Panc1 (cell line): ENCODE measurements at regions not wholly inside any gene's neighbourhood (a gene's known extent, or its start where the extent isn't known, plus 50 kb on each side); places are given as distances from the start of the nearest gene placed in this dataset.

Experiments
- ATAC-seq: fragments of 200-7000 bp; cut with Tn5 transposase; 2 replicates; pipeline ENCODE4 v1.9.1; 2020; ENCODE audit warnings: mild to moderate bottlenecking, moderate library complexity
- BruUV-seq: library from RNA; stranded (reverse); fragments of 400-500 nt; replicated peaks from 2 replicates; lab custom pipeline; 2021; lab: Mats Ljungman, UMichigan
- CTCF ChIA-PET: fragments of 300-600 bp; sonication (Branson Sonifier 250); formaldehyde crosslinking; loops from one replicate; lab custom pipeline; 2022; ENCODE audit warnings: antibody characterized with exemption; lab: Charles Lee
- POLR2A ChIA-PET: fragments of 300-600 bp; sonication (Branson Sonifier 250); formaldehyde crosslinking; loops from one replicate; lab custom pipeline; 2022; ENCODE audit warnings: antibody characterized with exemption; lab: Charles Lee
- DNase-seq: peaks from one replicate; pipeline ENCODE4 v3.0.0-alpha.2; 2010; ENCODE audit warnings: low read depth, low spot score
- H3K27ac ChIP-seq: 2 replicates; pipeline ENCODE4 v1.5.1; 2011; ENCODE audit warnings: mild to moderate bottlenecking, low read length, inconsistent platforms
- H3K27me3 ChIP-seq: fragments of 200-500 bp; sonication (Bioruptor generic); 2 replicates; pipeline ENCODE4 v1.6.0; 2014; ENCODE audit warnings: low read length, inconsistent platforms; ENCODE audit not compliant: control insufficient read depth, insufficient read depth
- H3K36me3 ChIP-seq: fragments of 200-500 bp; sonication (Bioruptor generic); 2 replicates; pipeline ENCODE4 v1.5.1; 2014; ENCODE audit warnings: inconsistent platforms, mild to moderate bottlenecking, low read length, moderate library complexity; ENCODE audit not compliant: control insufficient read depth, insufficient read depth
- H3K4me1 ChIP-seq: 2 replicates; pipeline ENCODE4 v1.5.1; 2011; ENCODE audit warnings: inconsistent platforms, mild to moderate bottlenecking, low read length, moderate library complexity; ENCODE audit not compliant: control insufficient read depth, insufficient read depth
- H3K4me3 ChIP-seq, 2 experiments: 2 replicates each; pipeline ENCODE4 v1.5.1; 2011 to 2012; ENCODE audit warnings: low read depth in 2 of 2, low read length in 2 of 2, mild to moderate bottlenecking in 2 of 2, inconsistent platforms in 1 of 2, moderate library complexity in 1 of 2
- H3K9me3 ChIP-seq: fragments of 200-500 bp; sonication (Bioruptor generic); 2 replicates; pipeline ENCODE4 v1.5.1; 2014; ENCODE audit warnings: low read depth, mild to moderate bottlenecking, inconsistent platforms, low read length, moderate library complexity; ENCODE audit not compliant: control insufficient read depth, insufficient read depth
- POLR2AphosphoS5 ChIP-seq: IDR thresholded peaks from 2 replicates; pipeline ENCODE4 v1.6.1; 2012; ENCODE audit warnings: mild to moderate bottlenecking, low read depth, low read length, moderate library complexity
- SIN3A ChIP-seq: IDR thresholded peaks from 2 replicates; pipeline ENCODE4 v1.6.1; 2012; ENCODE audit warnings: low read depth, mild to moderate bottlenecking, low read length, moderate library complexity, borderline replicate concordance; ENCODE audit not compliant: insufficient read depth
- TCF7L2 ChIP-seq: IDR thresholded peaks from 2 replicates; pipeline ENCODE4 v1.6.1; 2011; ENCODE audit warnings: mild to moderate bottlenecking, low read depth, low read length, inconsistent platforms
- in situ Hi-C: cut with HindIII; loops from 2 replicates; pipeline ENCODE4 v1.10.0; 2016; ENCODE audit warnings: low sequenced_read_pairs, low pct_unique_long_range_greater_than_20kb
- intact Hi-C: fragments of 100-400 bp; cut with micrococcal nuclease; formaldehyde crosslinking; loops from one replicate; pipeline ENCODE4 v1.10.0; 2022; ENCODE audit not compliant: unreplicated experiment
- TF ChIP-seq, protein P1 (sequence below), 2 experiments: IDR thresholded peaks; 2 replicates each; pipeline ENCODE4 v1.6.1; 2011 to 2012; ENCODE audit warnings: low read depth in 2 of 2, control low read depth in 1 of 2, low read length in 1 of 2, mild to moderate bottlenecking in 1 of 2, moderate library complexity in 1 of 2; ENCODE audit not compliant: insufficient read depth in 1 of 2
- TF ChIP-seq, protein P2 (sequence below): fragments of 450-650 bp; IDR thresholded peaks from 2 replicates; pipeline ENCODE4 v1.5.1; 2017; ENCODE audit warnings: mild to moderate bottlenecking

DNA sequence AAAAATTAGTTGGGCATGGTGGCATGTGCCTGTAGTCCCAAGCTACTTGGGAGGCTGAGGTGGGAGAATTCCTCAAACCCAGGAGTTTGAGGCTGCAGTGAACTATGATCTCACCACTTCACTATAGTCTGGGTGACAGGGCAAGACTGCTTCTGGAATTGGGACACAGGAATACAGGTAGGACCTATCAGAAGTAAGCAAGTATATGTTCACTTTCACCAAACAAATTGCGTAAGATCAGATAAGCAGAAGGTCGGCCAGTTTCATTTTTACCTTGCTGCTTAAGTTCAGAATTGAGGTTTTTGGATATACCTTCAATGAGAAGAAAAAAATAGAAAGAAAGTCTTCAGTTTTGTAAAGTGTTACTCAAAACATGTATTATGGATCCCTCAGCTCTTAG lies 171.7 kb downstream of the MAT2B start:
- Histone ChIP-seq H3K27me3 (no peaks in the 10 kb centered on the region), H3K36me3 (no peaks in the 10 kb centered on the region), H3K9me3 (no peaks in the 10 kb centered on the region), H3K4me3 (no peak overlapping the region), H3K27ac (no peak overlapping the region), H3K4me1 (no peaks in the 10 kb centered on the region)
- intact Hi-C loops (no loop called here), in situ Hi-C loops (no loop called here)
- no TSS peak for BruUV-seq
- ATAC-seq (no peak), DNase-seq (no peak)
- POLR2A ChIA-PET: no interaction called here
- TF ChIP-seq SIN3A: no peak
- no peak for TF ChIP-seq TCF7L2
- TF ChIP-seq, protein P1, sequence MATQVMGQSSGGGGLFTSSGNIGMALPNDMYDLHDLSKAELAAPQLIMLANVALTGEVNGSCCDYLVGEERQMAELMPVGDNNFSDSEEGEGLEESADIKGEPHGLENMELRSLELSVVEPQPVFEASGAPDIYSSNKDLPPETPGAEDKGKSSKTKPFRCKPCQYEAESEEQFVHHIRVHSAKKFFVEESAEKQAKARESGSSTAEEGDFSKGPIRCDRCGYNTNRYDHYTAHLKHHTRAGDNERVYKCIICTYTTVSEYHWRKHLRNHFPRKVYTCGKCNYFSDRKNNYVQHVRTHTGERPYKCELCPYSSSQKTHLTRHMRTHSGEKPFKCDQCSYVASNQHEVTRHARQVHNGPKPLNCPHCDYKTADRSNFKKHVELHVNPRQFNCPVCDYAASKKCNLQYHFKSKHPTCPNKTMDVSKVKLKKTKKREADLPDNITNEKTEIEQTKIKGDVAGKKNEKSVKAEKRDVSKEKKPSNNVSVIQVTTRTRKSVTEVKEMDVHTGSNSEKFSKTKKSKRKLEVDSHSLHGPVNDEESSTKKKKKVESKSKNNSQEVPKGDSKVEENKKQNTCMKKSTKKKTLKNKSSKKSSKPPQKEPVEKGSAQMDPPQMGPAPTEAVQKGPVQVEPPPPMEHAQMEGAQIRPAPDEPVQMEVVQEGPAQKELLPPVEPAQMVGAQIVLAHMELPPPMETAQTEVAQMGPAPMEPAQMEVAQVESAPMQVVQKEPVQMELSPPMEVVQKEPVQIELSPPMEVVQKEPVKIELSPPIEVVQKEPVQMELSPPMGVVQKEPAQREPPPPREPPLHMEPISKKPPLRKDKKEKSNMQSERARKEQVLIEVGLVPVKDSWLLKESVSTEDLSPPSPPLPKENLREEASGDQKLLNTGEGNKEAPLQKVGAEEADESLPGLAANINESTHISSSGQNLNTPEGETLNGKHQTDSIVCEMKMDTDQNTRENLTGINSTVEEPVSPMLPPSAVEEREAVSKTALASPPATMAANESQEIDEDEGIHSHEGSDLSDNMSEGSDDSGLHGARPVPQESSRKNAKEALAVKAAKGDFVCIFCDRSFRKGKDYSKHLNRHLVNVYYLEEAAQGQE (IDR thresholded peaks at IDR 0.05; ENCODE audit: insufficient read depth in 1 of 2, low read depth in 2 of 2, low read length in 1 of 2): no peak
- TF ChIP-seq, protein P2, sequence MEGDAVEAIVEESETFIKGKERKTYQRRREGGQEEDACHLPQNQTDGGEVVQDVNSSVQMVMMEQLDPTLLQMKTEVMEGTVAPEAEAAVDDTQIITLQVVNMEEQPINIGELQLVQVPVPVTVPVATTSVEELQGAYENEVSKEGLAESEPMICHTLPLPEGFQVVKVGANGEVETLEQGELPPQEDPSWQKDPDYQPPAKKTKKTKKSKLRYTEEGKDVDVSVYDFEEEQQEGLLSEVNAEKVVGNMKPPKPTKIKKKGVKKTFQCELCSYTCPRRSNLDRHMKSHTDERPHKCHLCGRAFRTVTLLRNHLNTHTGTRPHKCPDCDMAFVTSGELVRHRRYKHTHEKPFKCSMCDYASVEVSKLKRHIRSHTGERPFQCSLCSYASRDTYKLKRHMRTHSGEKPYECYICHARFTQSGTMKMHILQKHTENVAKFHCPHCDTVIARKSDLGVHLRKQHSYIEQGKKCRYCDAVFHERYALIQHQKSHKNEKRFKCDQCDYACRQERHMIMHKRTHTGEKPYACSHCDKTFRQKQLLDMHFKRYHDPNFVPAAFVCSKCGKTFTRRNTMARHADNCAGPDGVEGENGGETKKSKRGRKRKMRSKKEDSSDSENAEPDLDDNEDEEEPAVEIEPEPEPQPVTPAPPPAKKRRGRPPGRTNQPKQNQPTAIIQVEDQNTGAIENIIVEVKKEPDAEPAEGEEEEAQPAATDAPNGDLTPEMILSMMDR: no peak
- TF ChIP-seq POLR2AphosphoS5: no peak
- CTCF ChIA-PET: no interaction called here

DNA sequence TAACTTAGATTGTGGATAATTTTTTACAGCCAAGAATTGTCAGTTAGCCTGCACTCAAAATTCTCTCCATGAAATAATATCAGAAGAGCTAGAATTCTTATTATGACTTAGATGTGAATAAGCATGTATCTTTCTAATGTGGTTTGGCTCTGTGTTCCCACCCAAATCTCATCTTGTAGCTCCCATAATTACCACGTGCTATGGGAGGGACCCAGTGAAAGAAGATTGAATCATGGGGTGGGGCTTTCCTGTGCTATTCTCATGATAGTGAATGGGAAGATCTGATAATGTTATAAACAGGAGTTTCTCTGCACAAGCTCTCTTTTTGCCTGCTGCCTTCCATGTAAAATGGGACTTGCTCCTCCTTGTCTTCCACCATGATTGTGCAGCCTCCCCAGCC lies 176.8 kb downstream of the MAT2B start:
- CTCF ChIA-PET: no interaction called here
- Histone ChIP-seq H3K27ac (no peak overlapping the region), H3K4me3 (no peak overlapping the region), H3K9me3 (no peaks in the 10 kb centered on the region), H3K27me3 (no peaks in the 10 kb centered on the region), H3K4me1 (no peaks in the 10 kb centered on the region), H3K36me3 (no peaks in the 10 kb centered on the region)
- ATAC-seq (no peak), DNase-seq (no peak)
- TF ChIP-seq, protein P1 (IDR thresholded peaks at IDR 0.05; ENCODE audit: insufficient read depth in 1 of 2, low read depth in 2 of 2, low read length in 1 of 2): no peak
- TF ChIP-seq, protein P2: no peak
- TF ChIP-seq POLR2AphosphoS5 (no peak), SIN3A (no peak), TCF7L2 (no peak)
- intact Hi-C loops (no loop called here), in situ Hi-C loops (no loop called here)
- POLR2A ChIA-PET: no interaction called here
- BruUV-seq: no TSS peak
